T-helper 2 cell treated with Interferon-gamma antibody and Interleukin-4, amounts not matched to agents 5 μg/mL and 100 μg/mL, for 36 hours (primary cell): ENCODE measurements at regions not wholly inside any gene's neighbourhood (a gene's known extent, or its start where the extent isn't known, plus 50 kb on each side); places are given as distances from the start of the nearest gene placed in this dataset.

Experiments
- DNase-seq: peaks from one replicate; pipeline ENCODE4 v3.0.0; 2021; ENCODE audit warnings: low spot score
- H3K27ac Mint-ChIP-seq: one replicate; pipeline ENCODE4 v1.8.0; 2021; ENCODE audit warnings: mild to moderate bottlenecking, mixed read lengths
- H3K27me3 Mint-ChIP-seq: one replicate; pipeline ENCODE4 v1.8.0; 2021; ENCODE audit warnings: low read depth, mixed read lengths
- H3K36me3 Mint-ChIP-seq: one replicate; pipeline ENCODE4 v1.8.0; 2021; ENCODE audit warnings: low read depth, mixed read lengths
- H3K4me1 Mint-ChIP-seq: one replicate; pipeline ENCODE4 v1.8.0; 2021; ENCODE audit warnings: low read depth, mixed read lengths
- H3K4me3 Mint-ChIP-seq: one replicate; pipeline ENCODE4 v1.8.0; 2022; ENCODE audit warnings: mild to moderate bottlenecking, moderate library complexity, mixed read lengths
- H3K9me3 Mint-ChIP-seq: one replicate; pipeline ENCODE4 v1.8.0; 2021; ENCODE audit warnings: mixed read lengths

GRCh38 chr2:234851451-234851850, 100.4 kb upstream of the SH3BP4 start:
- H3K4me1 Mint-ChIP-seq = no peaks in the 10 kb centered on the region
- no peak overlapping the region for H3K4me3 Mint-ChIP-seq
- no peaks in the 10 kb centered on the region for H3K36me3 Mint-ChIP-seq
- DNase-seq = no peak
- H3K27me3 Mint-ChIP-seq = peaks cover 4% of the 10 kb centered on the region
- H3K9me3 Mint-ChIP-seq = no peaks in the 10 kb centered on the region
- no peak overlapping the region for H3K27ac Mint-ChIP-seq

- Mint-ChIP-seq H3K27ac (no peak overlapping the region), H3K4me3 (no peak overlapping the region), H3K9me3 (no peaks in the 10 kb centered on the region), H3K27me3 (peaks cover 4% of the 10 kb centered on the region), H3K4me1 (no peaks in the 10 kb centered on the region), H3K36me3 (no peaks in the 10 kb centered on the region)
- DNase-seq = no peak
Measured at GRCh38 chr2:234850818-234851217, 101.0 kb upstream of the SH3BP4 start.

- Mint-ChIP-seq H3K36me3 (no peaks in the 10 kb centered on the region), H3K27ac (no peak overlapping the region), H3K4me1 (no peaks in the 10 kb centered on the region), H3K9me3 (no peaks in the 10 kb centered on the region), H3K4me3 (no peak overlapping the region), H3K27me3 (peaks cover 4% of the 10 kb centered on the region)
- no peak for DNase-seq
Measured at GRCh38 chr2:234849678-234850077, 102.1 kb upstream of the SH3BP4 start.

GRCh38 chr2:234848578-234848977, 103.2 kb upstream of the SH3BP4 start:
- DNase-seq = no peak
- Mint-ChIP-seq H3K27me3 (peaks cover 4% of the 10 kb centered on the region), H3K36me3 (no peaks in the 10 kb centered on the region), H3K4me1 (no peaks in the 10 kb centered on the region), H3K27ac (no peak overlapping the region), H3K9me3 (no peaks in the 10 kb centered on the region), H3K4me3 (no peak overlapping the region)

GRCh38 chr2:234847639-234848038, 104.2 kb upstream of the SH3BP4 start:
- Mint-ChIP-seq H3K9me3 (no peaks in the 10 kb centered on the region), H3K27me3 (no peaks in the 10 kb centered on the region), H3K27ac (no peak overlapping the region), H3K36me3 (no peaks in the 10 kb centered on the region), H3K4me3 (no peak overlapping the region), H3K4me1 (no peaks in the 10 kb centered on the region)
- DNase-seq = no peak

- Mint-ChIP-seq H3K4me1 (no peaks in the 10 kb centered on the region), H3K27ac (no peak overlapping the region), H3K9me3 (no peaks in the 10 kb centered on the region), H3K27me3 (no peaks in the 10 kb centered on the region), H3K36me3 (no peaks in the 10 kb centered on the region), H3K4me3 (no peak overlapping the region)
- DNase-seq = no peak
Measured at GRCh38 chr2:234847364-234847635, 104.5 kb upstream of the SH3BP4 start.

- H3K4me1 Mint-ChIP-seq = no peaks in the 10 kb centered on the region
- H3K9me3 Mint-ChIP-seq = no peaks in the 10 kb centered on the region
- H3K27ac Mint-ChIP-seq = no peak overlapping the region
- no peak overlapping the region for H3K4me3 Mint-ChIP-seq
- H3K36me3 Mint-ChIP-seq = no peaks in the 10 kb centered on the region
- H3K27me3 Mint-ChIP-seq = peaks cover 2% of the 10 kb centered on the region
- no peak for DNase-seq
Measured at GRCh38 chr2:234846599-234847363, 105.0 kb upstream of the SH3BP4 start.

- no peaks in the 10 kb centered on the region for H3K4me1 Mint-ChIP-seq
- H3K4me3 Mint-ChIP-seq = no peak overlapping the region
- H3K27ac Mint-ChIP-seq = no peak overlapping the region
- peaks cover 3% of the 10 kb centered on the region for H3K27me3 Mint-ChIP-seq
- H3K9me3 Mint-ChIP-seq = no peaks in the 10 kb centered on the region
- DNase-seq = no peak
- no peaks in the 10 kb centered on the region for H3K36me3 Mint-ChIP-seq
Measured at GRCh38 chr2:234845602-234846590, 105.9 kb upstream of the SH3BP4 start.

GRCh38 chr2:234843411-234843810, 108.4 kb upstream of the SH3BP4 start:
- Mint-ChIP-seq H3K27ac (no peak overlapping the region), H3K36me3 (no peaks in the 10 kb centered on the region), H3K4me1 (no peaks in the 10 kb centered on the region), H3K9me3 (no peaks in the 10 kb centered on the region), H3K27me3 (peaks cover 3% of the 10 kb centered on the region), H3K4me3 (no peak overlapping the region)
- no peak for DNase-seq

- DNase-seq = no peak
- Mint-ChIP-seq H3K36me3 (no peaks in the 10 kb centered on the region), H3K4me1 (no peaks in the 10 kb centered on the region), H3K9me3 (no peaks in the 10 kb centered on the region), H3K4me3 (no peak overlapping the region), H3K27ac (no peak overlapping the region), H3K27me3 (peaks cover 3% of the 10 kb centered on the region)
Measured at GRCh38 chr2:234842753-234843152, 109.1 kb upstream of the SH3BP4 start.

- no peaks in the 10 kb centered on the region for H3K4me1 Mint-ChIP-seq
- no peaks in the 10 kb centered on the region for H3K36me3 Mint-ChIP-seq
- H3K4me3 Mint-ChIP-seq = no peak overlapping the region
- no peak for DNase-seq
- peaks cover 3% of the 10 kb centered on the region for H3K27me3 Mint-ChIP-seq
- no peak overlapping the region for H3K27ac Mint-ChIP-seq
- no peaks in the 10 kb centered on the region for H3K9me3 Mint-ChIP-seq
Measured at GRCh38 chr2:234841321-234842015, 110.3 kb upstream of the SH3BP4 start.

- H3K27ac Mint-ChIP-seq = no peak overlapping the region
- H3K4me1 Mint-ChIP-seq = no peaks in the 10 kb centered on the region
- no peaks in the 10 kb centered on the region for H3K36me3 Mint-ChIP-seq
- no peaks in the 10 kb centered on the region for H3K9me3 Mint-ChIP-seq
- DNase-seq = no peak
- H3K27me3 Mint-ChIP-seq = peaks cover 3% of the 10 kb centered on the region
- no peak overlapping the region for H3K4me3 Mint-ChIP-seq
Measured at GRCh38 chr2:234840336-234840735, 111.5 kb upstream of the SH3BP4 start.

GRCh38 chr2:234839285-234839684, 112.5 kb upstream of the SH3BP4 start:
- no peak overlapping the region for H3K4me3 Mint-ChIP-seq
- H3K27me3 Mint-ChIP-seq = peaks cover 3% of the 10 kb centered on the region
- DNase-seq = no peak
- no peaks in the 10 kb centered on the region for H3K36me3 Mint-ChIP-seq
- H3K9me3 Mint-ChIP-seq = no peaks in the 10 kb centered on the region
- no peaks in the 10 kb centered on the region for H3K4me1 Mint-ChIP-seq
- H3K27ac Mint-ChIP-seq = no peak overlapping the region

GRCh38 chr2:234836271-234836670, 115.5 kb upstream of the SH3BP4 start:
- H3K9me3 Mint-ChIP-seq = no peaks in the 10 kb centered on the region
- no peaks in the 10 kb centered on the region for H3K36me3 Mint-ChIP-seq
- no peaks in the 10 kb centered on the region for H3K27me3 Mint-ChIP-seq
- DNase-seq = no peak
- no peak overlapping the region for H3K27ac Mint-ChIP-seq
- no peak overlapping the region for H3K4me3 Mint-ChIP-seq
- no peaks in the 10 kb centered on the region for H3K4me1 Mint-ChIP-seq
